GM19438 (cell line): ENCODE measurements at regions not wholly inside any gene's neighbourhood (a gene's known extent, or its start where the extent isn't known, plus 50 kb on each side); places are given as distances from the start of the nearest gene placed in this dataset.
A peak's percentile ranks its signal among the peaks of the same experiment; 100 is the strongest.
"Not testable (repeated sequence)": the region's sequence is repeated elsewhere in the genome, so short reads cannot be mapped to it uniquely, and the experiment has no call there.

Experiments
- ATAC-seq: cut with Tn5 transposase; IDR thresholded peaks from one replicate; pipeline ENCODE4 v1.9.1; 2021; ENCODE audit warnings: low read depth; ENCODE audit not compliant: unreplicated experiment

GRCh38 chr6:62889240-62889639 is 322.0 kb upstream of the FKBP1C start:
- ATAC-seq: no peak

DNA sequence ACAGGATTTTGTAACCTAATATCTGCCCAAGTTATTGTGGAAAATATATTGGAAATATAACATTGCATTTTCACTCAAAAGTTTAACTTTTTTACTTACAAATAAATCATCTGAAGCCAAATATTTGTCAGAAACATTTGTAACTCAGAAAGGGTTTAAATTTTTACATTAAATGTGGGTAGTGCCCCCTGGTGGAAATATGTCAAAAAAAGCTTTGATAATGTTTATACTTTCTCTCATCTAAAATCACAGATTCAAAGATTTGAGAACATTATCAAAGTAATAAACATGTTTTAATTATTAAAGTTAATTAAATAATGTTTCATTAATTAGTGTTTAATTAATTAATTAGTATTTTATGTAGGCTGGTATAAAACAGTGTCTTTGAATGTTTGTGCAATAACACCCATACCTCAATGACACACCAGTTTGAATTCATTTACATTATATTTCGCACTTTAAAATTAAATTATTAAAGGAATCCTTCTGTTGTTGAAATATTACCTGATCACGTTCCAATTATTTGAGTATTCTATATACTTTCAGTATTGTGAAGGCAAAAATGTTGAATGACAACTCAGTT is 320.1 kb upstream of the FKBP1C start:
- ATAC-seq: no peak

DNA sequence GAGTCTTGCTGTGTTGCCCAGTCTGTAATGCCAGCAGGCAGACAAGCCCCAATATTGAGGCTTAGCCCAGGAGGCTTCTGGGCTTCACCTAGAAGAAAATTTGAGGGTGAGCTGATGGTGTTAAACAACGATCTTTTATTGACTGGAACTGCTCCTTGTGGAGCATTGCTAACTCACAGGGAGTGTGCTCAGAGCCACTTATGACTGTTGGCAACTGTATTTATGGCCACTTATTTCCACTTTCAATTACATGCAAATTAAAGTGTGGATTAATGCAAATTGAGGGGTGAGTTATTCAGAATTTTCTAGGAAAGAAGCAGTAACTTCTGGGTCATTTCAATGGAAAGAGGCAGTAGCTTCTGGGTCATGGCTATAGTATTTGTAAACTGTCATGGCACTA is 317.2 kb upstream of the FKBP1C start:
- no peak for ATAC-seq

DNA sequence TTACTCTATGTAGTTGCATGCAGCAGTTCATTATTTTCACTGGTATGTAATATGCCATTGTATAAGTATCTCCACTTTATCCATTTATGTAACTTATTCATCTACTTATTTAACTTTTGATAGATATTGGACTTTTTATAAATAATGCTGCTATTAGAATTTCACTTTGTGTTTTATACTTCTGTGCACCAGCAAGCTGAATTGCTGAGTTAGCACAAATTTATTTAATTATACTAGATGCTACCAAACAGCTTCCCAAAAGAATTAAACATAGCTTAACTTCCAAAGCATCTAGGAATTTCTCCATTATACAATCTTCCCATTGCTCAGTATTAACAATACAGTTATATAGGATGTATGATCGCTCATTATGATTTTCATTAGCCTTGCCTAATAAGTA is 308.0 kb upstream of the FKBP1C start:
- no peak for ATAC-seq

DNA sequence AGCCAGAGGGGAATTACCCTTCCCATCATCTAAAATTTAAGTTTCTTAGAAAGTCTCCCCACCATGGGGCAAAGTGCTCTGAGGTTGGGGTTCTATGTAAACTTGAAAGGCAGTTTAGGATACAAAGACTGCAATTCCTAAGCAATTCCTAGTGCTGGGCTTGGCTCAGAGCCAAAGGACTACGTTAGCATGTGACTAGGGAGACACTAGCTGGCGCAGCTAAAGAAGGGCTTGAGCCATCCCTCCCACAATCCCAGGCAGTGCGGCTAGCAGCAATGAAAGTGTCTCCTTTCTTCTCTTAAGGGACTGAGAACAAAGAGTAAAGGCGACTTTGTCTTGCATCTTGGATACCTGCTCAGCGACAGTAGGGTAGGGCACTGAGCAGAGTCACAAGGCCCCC is 306.6 kb upstream of the FKBP1C start:
- no peak for ATAC-seq

DNA sequence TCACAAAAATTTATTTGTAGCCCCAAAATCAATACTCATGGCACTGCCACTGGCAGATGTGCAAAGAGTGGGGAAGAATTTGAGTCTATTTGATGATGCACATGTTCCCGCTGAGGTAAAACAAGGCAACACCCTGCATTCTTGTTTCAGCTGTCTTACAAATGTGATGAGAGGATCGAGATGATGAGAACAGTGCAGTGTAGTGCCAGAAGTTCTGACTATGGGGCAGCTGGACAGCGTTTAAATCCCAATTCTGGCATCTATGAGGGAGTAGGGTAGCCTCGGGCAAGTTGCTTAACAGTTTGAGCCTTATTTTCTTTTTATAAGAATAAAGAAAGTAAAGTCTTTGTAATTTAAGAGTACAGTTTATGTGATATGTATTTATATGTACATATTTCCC is 296.7 kb upstream of the FKBP1C start:
- no peak for ATAC-seq

GRCh38 chr6:62923728-62924127 is 287.5 kb upstream of the FKBP1C start:
- no peak for ATAC-seq

- ATAC-seq: no peak
Measured at GRCh38 chr6:62940848-62941247, 270.4 kb upstream of the FKBP1C start.

GRCh38 chr6:62942000-62942399 is 269.3 kb upstream of the FKBP1C start:
- ATAC-seq: no peak

DNA sequence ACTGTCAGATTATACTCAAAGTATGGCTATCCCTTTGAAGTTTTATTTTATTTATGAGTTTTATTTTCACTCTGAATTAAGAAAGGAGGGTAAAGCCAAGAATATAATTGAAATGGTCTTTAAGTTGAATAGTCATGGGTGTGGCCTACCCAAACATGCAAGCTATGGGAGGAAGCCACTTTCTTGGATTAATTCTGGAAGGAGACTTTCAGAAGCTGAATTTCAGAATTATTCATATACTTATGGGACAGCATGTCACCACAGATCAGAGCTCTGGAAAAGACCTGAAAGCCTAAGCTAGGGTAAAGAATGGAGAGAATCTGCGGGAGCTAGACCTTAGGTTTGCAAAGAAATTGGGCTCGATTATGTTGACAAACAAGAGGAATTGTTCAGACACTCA is 242.4 kb upstream of the FKBP1C start:
- ATAC-seq: no peak

DNA sequence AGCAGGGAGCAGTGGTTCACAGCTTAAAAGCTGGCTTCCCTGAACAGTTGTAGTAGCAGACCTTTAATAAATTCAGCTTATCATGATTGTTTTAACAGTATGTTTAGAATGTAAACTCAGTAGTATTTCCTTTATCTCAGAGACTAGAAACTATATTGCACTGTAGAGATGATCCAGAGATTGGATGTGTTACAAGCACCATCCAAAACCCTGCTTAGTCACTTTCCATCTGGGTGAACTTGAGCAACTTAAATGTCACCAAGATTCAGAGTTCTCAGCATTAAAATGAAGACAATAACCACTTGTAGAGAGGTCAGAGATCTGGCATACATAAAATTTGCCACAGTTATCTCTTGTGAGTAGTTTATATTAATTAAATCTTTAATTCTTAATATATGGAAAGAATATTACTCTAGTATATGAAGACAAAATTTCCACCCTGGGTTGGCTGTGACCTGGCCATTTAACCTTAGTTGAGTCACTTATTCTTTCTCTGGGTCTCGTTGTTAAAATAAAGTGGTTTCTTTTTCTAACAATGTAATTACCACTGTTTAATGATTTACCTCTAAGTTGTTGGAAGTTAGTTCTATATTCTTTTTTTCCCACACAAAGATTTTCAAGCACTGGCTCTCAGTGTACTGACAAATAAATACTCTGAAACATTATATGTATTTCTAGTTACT is 239.2 kb upstream of the FKBP1C start:
- peak; percentile 41 for ATAC-seq

DNA sequence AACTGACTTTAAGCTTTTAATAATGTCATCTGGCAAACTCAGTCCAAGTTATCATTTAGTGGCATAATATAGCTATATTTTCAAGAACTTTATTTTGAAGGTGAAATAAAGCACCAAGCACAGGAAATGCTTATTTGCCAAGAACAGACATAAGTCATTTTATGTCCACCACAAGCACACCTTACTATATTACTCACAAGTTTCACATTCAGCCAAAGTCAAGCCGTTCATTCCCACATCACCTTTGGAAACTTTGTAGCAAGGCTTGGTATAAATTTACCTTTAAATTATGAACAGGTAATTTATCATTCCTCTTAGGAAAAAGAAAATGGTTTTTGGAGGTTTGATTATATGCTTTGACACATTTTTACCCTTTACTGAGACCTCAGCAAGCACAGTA is 236.8 kb upstream of the FKBP1C start:
- ATAC-seq: peak; percentile 61

GRCh38 chr6:62976566-62976965 is 234.7 kb upstream of the FKBP1C start:
- no peak for ATAC-seq

GRCh38 chr6:62978920-62979319 is 232.3 kb upstream of the FKBP1C start:
- ATAC-seq: peak; percentile 48

GRCh38 chr6:62980093-62980492 is 231.2 kb upstream of the FKBP1C start:
- no peak for ATAC-seq

DNA sequence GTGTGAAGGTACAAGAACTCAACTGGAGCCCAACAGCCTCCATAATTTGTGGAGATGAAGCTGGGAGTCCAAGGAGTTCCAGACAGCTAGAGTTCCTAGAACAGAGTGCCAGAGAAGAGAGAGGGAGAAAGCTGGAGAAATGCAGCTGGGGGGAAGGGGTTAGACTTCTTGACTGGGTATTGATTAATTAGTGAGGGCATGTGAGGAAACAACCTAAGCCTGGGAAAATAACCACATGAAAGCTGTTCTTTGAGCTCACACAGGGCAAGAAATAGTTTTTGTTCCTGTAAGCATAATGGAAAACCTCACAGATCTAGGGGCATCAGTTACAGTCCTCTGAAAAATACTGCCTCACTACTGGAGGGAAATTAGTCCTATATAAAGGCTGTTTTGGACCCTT is 230.5 kb upstream of the FKBP1C start:
- no peak for ATAC-seq

DNA sequence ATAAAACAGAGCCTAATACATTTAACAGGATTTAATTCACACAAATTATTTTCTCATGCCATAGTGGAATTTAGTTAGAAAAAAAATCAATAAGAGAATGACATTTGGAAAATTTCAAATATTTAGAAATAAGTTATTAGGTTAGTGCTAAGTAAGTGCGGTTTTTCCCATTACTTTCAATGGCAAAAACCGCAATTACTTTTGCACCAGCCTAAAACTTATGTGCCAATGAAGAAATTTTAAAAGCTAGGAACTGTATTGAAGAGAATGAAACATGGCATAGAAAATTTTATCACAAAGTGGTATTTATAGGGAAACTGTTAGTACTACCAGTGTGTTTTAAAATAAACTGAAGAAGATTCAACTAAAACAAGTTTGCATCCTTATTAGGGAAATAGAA is 228.3 kb upstream of the FKBP1C start:
- no peak for ATAC-seq

DNA sequence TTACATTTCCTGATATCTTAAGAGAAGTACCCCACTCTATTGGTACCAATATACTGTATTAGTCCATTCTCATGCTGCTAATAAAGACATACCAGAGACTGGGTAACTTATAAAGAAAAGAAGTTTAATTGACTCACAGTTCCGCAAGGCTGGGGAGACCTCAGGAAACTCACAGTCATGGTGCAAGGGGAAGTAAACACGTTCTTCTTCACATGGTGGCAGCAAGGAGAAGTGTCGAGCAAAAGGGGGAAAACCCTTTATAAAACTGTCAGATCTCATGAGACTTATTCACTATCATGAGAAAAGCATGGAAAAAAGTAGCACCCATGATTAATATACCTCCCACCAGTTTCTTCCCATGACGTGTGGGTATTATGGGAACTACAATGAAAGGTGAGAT is 219.6 kb upstream of the FKBP1C start:
- ATAC-seq: not testable (repeated sequence)

GRCh38 chr6:62993951-62994350 is 217.3 kb upstream of the FKBP1C start:
- no peak for ATAC-seq

DNA sequence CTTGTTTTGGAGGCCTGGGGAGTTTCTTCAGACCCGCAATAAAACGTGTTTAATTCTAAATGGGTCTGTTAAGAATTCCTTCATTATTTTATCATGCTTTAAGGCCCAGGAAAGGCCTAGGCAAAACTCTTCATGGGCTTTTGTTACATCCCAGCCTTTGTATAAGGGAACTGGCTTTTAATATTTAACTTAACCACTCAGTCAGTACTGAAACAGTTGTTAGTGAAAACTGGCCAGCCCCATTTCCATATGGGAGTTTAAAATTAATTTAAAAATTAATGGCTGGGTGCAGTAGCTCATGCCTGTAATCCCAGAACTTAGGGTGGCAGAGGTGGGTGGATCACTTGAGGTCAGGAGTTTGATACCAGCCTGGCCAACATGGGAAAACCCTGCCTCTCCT is 213.2 kb upstream of the FKBP1C start:
- peak; percentile 59 for ATAC-seq

GRCh38 chr6:62999242-62999641 is 212.0 kb upstream of the FKBP1C start:
- not testable (repeated sequence) for ATAC-seq

GRCh38 chr6:62999796-63000195 is 211.5 kb upstream of the FKBP1C start:
- ATAC-seq: no peak

- not testable (repeated sequence) for ATAC-seq
Measured at GRCh38 chr6:63006018-63006417, 205.3 kb upstream of the FKBP1C start.
